SK-N-SH (cell line): ENCODE measurements at regions not wholly inside any gene's neighbourhood (a gene's known extent, or its start where the extent isn't known, plus 50 kb on each side); places are given as distances from the start of the nearest gene placed in this dataset.

Experiments used
- CHD2 ChIP-seq: fragments of 150-350 bp; IDR thresholded peaks from 2 replicates; pipeline ENCODE4 v1.6.1; 2018; ENCODE audit warnings: low read length; ENCODE audit not compliant: partially characterized antibody
- EZH2phosphoT487 ChIP-seq: fragments of 200-600 bp; sonication (generic); IDR thresholded peaks from 2 replicates; pipeline ENCODE4 v1.6.1; 2017; ENCODE audit warnings: low read depth, mixed run types, mild to moderate bottlenecking, antibody characterized with exemption, moderate library complexity, borderline replicate concordance
- FOXM1 ChIP-seq: IDR thresholded peaks from 2 replicates; pipeline ENCODE4 v1.4.0; 2012; ENCODE audit warnings: low read depth, mild to moderate bottlenecking
- MAX ChIP-seq: IDR thresholded peaks from 2 replicates; pipeline ENCODE4 v1.4.0; 2012; ENCODE audit warnings: low read depth
- MEF2A ChIP-seq: IDR thresholded peaks from 2 replicates; pipeline ENCODE4 v1.4.0; 2012; ENCODE audit warnings: low read depth, borderline replicate concordance
- RCOR1 ChIP-seq: fragments of 150-350 bp; IDR thresholded peaks from 2 replicates; pipeline ENCODE4 v1.6.1; 2017; ENCODE audit warnings: antibody characterized with exemption, low read length
- REST ChIP-seq: IDR thresholded peaks from 2 replicates; pipeline ENCODE4 v1.6.1; 2012; ENCODE audit warnings: mild to moderate bottlenecking, low read depth, low read length, moderate library complexity
- RXRA ChIP-seq: IDR thresholded peaks from 2 replicates; pipeline ENCODE4 v1.4.0; 2012; ENCODE audit warnings: low read depth, mild to moderate bottlenecking, borderline replicate concordance
- SIN3A ChIP-seq: IDR thresholded peaks from 2 replicates; pipeline ENCODE4 v1.6.1; 2012; ENCODE audit warnings: low read depth, mild to moderate bottlenecking, low read length, moderate library complexity, borderline replicate concordance
- YY1 ChIP-seq: IDR thresholded peaks from 2 replicates; pipeline ENCODE4 v1.4.0; 2012; ENCODE audit warnings: low read depth, mild to moderate bottlenecking
- ZBTB33 ChIP-seq: IDR thresholded peaks from 2 replicates; pipeline ENCODE4 v1.4.0; 2012; ENCODE audit warnings: low read depth, borderline replicate concordance
- TF ChIP-seq, protein P1 (sequence below): fragments of 200-600 bp; sonication (generic); IDR thresholded peaks from 2 replicates; pipeline ENCODE4 v1.6.1; 2017; ENCODE audit warnings: antibody characterized with exemption, mild to moderate bottlenecking, moderate library complexity
- TF ChIP-seq, protein P2 (sequence below): fragments of 150-350 bp; IDR thresholded peaks from 2 replicates; pipeline ENCODE4 v1.6.1; 2017; ENCODE audit warnings: antibody characterized with exemption, low read length, low read depth, borderline replicate concordance

GRCh38 chr9:22265534-22265933 lies 181.1 kb upstream of the DMRTA1 start:
- TF ChIP-seq FOXM1 (no peak), CHD2 (no peak), MEF2A (no peak), MAX (no peak), RXRA (no peak), EZH2phosphoT487 (no peak), REST (no peak), ZBTB33 (no peak), YY1 (no peak), RCOR1 (no peak), SIN3A (no peak)
- TF ChIP-seq, protein P1, sequence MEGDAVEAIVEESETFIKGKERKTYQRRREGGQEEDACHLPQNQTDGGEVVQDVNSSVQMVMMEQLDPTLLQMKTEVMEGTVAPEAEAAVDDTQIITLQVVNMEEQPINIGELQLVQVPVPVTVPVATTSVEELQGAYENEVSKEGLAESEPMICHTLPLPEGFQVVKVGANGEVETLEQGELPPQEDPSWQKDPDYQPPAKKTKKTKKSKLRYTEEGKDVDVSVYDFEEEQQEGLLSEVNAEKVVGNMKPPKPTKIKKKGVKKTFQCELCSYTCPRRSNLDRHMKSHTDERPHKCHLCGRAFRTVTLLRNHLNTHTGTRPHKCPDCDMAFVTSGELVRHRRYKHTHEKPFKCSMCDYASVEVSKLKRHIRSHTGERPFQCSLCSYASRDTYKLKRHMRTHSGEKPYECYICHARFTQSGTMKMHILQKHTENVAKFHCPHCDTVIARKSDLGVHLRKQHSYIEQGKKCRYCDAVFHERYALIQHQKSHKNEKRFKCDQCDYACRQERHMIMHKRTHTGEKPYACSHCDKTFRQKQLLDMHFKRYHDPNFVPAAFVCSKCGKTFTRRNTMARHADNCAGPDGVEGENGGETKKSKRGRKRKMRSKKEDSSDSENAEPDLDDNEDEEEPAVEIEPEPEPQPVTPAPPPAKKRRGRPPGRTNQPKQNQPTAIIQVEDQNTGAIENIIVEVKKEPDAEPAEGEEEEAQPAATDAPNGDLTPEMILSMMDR, result no peak
- TF ChIP-seq, protein P2, sequence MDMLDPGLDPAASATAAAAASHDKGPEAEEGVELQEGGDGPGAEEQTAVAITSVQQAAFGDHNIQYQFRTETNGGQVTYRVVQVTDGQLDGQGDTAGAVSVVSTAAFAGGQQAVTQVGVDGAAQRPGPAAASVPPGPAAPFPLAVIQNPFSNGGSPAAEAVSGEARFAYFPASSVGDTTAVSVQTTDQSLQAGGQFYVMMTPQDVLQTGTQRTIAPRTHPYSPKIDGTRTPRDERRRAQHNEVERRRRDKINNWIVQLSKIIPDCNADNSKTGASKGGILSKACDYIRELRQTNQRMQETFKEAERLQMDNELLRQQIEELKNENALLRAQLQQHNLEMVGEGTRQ, result no peak
